GM12892 (cell line): ENCODE measurements at regions not wholly inside any gene's neighbourhood (a gene's known extent, or its start where the extent isn't known, plus 50 kb on each side); places are given as distances from the start of the nearest gene placed in this dataset.
"Not testable (repeated sequence)": the region's sequence is repeated elsewhere in the genome, so short reads cannot be mapped to it uniquely, and the experiment has no call there.

Source experiments
- DNase-seq: peaks from one replicate; pipeline ENCODE4 v3.0.0; 2011; ENCODE audit not compliant: insufficient read length
- FAIRE-seq: peaks from 2 replicates; lab custom pipeline; 2011; peaks lifted over from hg19 to GRCh38; lab: Jason Lieb, UNC
- POLR2A ChIP-seq: IDR thresholded peaks from 2 replicates; pipeline ENCODE4 v1.6.1; 2011; ENCODE audit warnings: low read depth, low read length, control low read depth
- POLR2AphosphoS5 ChIP-seq: IDR thresholded peaks from 2 replicates; pipeline ENCODE4 v1.6.1; 2011; ENCODE audit warnings: low read depth, low read length, control low read depth
- TAF1 ChIP-seq: IDR thresholded peaks from 2 replicates; pipeline ENCODE4 v1.6.1; 2011; ENCODE audit warnings: low read depth, mild to moderate bottlenecking, control low read depth, low read length, borderline replicate concordance

- no peak for FAIRE-seq
- DNase-seq = no peak
- TF ChIP-seq TAF1 = no peak
Observed at GRCh38 chr12:25401547-25402345, 151.0 kb upstream of the KRAS start.

DNA sequence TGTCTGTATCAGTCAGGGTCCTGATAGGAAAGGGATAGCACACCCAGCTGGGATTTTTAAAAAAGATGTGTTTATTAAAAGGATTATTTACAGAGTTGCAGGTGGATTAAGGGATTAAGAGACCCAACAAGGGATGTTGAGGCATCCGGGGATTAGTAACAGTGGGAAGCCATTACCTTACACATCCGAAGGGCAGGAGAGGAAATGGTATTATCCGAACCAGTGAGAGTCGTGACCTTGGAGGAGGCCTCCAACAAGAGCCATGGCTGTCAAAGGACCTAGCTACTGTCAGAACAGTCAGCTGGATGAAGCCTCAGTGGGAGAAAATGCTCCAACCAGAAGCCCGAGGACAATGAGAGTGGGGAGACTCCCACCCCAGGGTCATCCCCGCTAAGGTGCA lies 146.3 kb upstream of the KRAS start:
- FAIRE-seq (no peak), DNase-seq (no peak)
- TF ChIP-seq POLR2AphosphoS5 (no peak), POLR2A (no peak), TAF1 (no peak)

DNA sequence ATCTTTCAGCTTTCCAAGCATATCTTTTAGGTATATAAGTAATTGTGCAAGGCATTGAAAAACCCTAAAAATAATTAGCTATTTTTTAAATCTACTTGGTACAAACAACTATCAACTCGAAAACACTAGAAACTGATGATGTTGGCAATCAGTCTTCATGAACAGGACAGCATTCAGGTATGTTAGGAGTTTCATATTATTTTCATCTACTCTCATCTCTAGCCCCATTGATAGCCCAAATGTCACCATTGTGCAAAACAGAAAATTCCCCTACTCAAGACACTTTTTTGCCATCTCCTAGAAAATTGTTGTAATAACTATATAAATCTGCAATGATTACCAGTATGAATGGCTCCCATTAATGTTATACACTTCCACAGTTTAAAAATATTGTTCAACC lies 144.5 kb upstream of the KRAS start:
- FAIRE-seq (no peak), DNase-seq (no peak)
- TF ChIP-seq POLR2AphosphoS5 (no peak), POLR2A (no peak)

- FAIRE-seq, DNase-seq: not testable (repeated sequence)
Observed at GRCh38 chr12:25394775-25395174, 144.0 kb upstream of the KRAS start.

DNA sequence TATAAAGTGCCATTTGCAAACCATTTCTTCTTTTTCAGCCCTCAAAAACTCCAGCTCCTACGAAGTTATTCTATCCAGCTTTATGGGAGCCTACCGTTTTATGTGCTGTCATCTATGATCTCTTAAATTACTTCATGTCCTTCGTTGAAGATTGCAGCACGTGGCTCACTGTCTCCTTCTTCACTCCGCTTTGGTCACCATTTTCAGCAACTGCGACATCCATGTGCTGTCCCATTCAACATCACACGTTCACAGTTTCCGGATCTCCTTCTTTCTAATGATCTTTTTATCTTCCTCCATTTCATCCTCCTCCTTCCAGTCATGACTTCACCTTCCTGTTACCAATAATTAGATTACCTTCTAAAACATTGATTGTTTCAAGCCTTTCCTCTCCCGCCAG lies 143.3 kb upstream of the KRAS start:
- FAIRE-seq (no peak), DNase-seq (no peak)
- TF ChIP-seq POLR2A (no peak), TAF1 (no peak), POLR2AphosphoS5 (no peak)

DNA sequence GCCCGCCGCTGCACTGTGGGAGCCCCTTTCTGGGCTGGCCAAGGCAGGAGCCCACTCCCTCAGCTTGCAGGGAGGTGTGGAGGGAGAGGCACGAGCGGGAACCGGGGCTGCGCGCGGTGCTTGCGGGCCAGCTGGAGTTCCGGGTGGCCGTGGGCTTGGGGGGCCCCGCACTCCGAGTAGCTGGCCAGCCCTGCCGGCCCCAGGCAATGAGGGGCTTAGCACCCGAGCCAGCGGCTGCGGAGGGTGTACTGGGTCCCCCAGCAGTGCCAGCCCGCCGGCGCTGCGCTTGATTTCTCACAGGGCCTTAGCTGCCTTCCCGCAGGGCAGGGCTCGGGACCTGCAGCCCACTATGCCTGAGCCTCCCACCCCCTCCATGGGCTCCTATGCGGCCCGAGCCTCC lies 140.6 kb upstream of the KRAS start:
- FAIRE-seq = not testable (repeated sequence)

DNA sequence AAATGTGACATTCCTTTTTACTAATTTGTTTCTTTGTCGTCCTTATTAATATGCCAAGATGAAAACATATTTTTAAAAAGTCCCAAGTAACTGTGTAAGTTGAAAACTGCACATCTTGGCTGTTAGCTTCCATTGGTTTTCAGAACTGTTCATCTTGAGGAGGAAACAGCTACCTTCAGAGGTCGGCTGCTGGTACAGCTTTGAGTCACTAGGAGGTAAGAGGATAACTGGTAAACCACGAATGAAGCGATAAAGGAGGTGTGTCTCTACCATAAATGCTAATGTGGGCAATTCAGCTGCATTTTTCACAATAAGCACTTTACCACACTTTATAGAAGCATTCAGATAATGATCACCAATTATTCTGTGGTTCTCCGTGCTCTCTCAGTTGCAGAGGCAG lies 137.5 kb upstream of the KRAS start:
- TF ChIP-seq TAF1 = no peak
- TF ChIP-seq POLR2A = no peak
- no peak for TF ChIP-seq POLR2AphosphoS5
- no peak for DNase-seq
- no peak for FAIRE-seq

More for the DNA sequence above, 140.6 kb upstream of the KRAS start:
- not testable (repeated sequence) for DNase-seq

DNA sequence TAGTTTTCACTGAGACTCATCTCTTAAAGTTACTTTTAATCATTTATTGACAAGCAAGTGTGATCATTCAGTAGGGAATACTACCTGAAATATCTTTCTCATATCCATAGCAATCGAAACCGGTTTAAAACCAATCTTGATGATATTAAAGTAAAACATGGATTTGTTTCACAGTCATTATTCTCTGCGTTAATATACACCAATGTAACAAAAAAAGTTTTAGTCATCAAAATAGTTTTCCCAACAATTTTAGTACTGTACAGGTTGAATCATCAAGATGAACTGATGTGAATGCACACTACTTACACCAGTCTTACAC lies 137.0 kb upstream of the KRAS start:
- TF ChIP-seq TAF1 (no peak), POLR2A (no peak), POLR2AphosphoS5 (no peak)
- FAIRE-seq (peak; percentile 54), DNase-seq (no peak)

DNA sequence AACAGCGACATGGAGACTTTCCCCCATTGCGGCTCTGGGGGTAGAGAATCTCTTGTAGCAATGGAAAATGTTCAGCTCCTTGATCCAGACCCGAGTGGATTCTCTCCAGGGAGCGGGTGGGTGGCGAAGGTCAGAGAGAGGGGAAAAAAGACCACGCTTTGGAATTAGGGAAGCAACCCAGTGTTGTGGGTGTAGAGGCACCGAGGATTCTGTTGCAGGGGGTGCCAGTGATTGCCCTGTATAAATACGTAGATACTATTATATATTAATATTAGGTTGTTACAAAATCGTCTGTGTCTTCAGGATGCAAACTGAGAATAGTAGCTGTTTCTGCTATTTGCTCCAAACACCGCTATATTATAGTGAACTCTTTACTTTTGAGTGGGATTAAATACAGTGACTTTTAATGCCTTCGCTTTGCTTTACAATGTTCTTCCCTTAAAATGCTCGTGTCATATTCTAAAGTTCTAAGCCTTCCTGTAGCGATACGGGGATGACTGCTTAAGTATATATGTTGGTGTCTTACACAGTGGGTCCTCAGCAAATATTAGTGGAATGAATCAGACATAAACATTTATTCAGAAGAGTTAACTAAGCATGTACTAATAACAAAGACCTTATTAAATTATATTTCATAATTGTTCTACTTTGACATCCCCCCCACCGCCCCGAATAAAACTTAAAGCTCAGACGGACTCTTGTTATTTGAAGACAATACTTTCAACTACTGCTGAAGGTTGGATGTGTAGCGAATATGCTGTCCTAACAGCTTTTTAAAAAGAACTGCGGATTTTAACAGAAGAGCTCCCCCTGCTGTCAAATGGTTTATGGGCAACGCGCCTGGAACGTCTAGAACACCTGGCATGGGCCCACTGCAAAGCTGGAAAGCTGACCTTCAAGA lies 136.4 kb upstream of the KRAS start:
- peak; percentile 66 for FAIRE-seq
- DNase-seq = no peak
- no peak for TF ChIP-seq POLR2AphosphoS5
- TF ChIP-seq TAF1 = no peak
- no peak for TF ChIP-seq POLR2A

- no peak for FAIRE-seq
- no peak for TF ChIP-seq POLR2AphosphoS5
- no peak for TF ChIP-seq POLR2A
- TF ChIP-seq TAF1 = no peak
- DNase-seq = no peak
Observed at GRCh38 chr12:25384893-25385248, 134.1 kb upstream of the KRAS start.

DNA sequence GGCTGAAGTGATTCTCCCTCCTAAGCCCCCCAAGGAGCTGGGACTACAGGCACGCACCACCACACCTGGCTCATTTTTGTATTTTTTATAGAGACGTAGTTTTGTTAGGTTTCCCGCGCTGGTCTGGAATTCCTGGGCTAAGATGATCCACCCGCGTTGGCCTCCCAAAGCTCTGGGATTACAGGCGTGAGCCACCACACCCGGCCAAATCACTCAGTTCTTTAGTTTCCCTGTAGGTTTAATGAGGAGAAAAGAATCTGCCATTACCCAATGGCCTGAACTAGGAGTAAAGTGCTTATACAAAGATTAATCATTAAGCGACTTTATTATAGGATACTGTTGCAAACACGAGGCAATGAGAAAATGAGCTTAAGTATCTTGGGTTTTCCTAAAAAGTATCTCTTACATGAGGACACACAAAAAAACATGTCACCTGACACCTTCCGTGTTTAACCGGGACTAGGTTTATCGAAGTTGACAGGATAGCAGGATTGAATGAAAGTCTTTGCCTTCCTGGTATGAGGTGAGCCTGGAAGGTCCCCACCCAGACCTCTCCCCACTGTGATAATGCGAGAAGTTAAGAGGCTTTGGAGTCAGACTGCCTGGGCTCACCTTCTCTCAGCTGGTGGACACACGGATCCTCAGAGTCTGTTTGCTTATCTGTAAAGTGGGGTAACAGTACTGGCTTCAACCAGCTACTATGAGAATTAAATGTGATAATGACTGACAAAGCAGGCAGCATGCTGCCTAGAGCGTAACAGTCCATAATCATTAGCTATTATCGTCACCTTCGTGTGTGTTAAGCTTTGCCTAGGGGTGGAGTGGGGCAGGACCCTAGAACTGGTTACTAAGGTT lies 133.5 kb upstream of the KRAS start:
- FAIRE-seq = no peak

More for the DNA sequence above, 133.5 kb upstream of the KRAS start:
- TF ChIP-seq POLR2A (no peak), TAF1 (no peak), POLR2AphosphoS5 (no peak)
- DNase-seq = no peak
